ENCODE measurements at regions not wholly inside any gene's neighbourhood (a gene's known extent, or its start where the extent isn't known, plus 50 kb on each side); places are given as distances from the start of the nearest gene placed in this dataset.

GRCh38 chr14:58992935-58993334 lies 195.5 kb upstream of the DAAM1 start:
- TF ChIP-seq CTCF (IDR thresholded peaks at IDR 0.05) (no peak), POLR2A (IDR thresholded peaks at IDR 0.05) (no peak)
